ENCODE measurements at regions not wholly inside any gene's neighbourhood (a gene's known extent, or its start where the extent isn't known, plus 50 kb on each side); places are given as distances from the start of the nearest gene placed in this dataset.

DNA sequence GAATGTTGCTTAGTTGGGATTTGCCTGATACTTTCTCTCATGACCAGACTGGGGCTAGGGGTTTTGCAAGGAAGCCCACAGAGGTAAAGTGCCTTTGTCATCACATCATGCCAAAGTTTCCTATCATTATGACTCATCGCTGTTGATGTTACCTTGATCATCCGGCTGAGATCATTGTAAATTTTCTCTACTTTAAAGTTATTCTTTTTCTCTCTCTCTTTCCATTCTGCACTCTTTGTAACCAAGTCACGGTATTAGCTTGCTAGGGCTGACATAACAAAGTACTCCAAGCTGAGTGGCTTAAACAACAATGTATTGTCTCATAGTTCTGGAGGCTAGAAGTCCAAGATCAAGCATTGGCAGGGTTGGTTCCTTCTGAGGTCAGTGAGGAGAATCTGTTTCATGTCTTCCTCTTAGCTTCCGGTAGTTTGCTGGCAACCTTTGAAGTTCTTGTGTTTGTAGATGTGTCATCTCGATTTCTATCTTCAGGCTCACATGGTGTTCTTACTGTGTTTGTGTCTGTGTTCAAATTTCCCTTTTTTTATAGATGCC lies 113.0 kb downstream of the DTHD1 start:
- no peak for DNase-seq

- DNase-seq, result no peak
These were observed 118.4 kb downstream of the DTHD1 start for GRCh38 chr4:36399762-36400353.

GRCh38 chr4:36402008-36402758 lies 120.8 kb downstream of the DTHD1 start:
- DNase-seq, result no peak

- no peak for DNase-seq
These were observed 129.9 kb downstream of the DTHD1 start for GRCh38 chr4:36411338-36411737.

- DNase-seq, result peak; percentile 24
These were observed 132.8 kb downstream of the DTHD1 start for GRCh38 chr4:36414248-36414647.

DNA sequence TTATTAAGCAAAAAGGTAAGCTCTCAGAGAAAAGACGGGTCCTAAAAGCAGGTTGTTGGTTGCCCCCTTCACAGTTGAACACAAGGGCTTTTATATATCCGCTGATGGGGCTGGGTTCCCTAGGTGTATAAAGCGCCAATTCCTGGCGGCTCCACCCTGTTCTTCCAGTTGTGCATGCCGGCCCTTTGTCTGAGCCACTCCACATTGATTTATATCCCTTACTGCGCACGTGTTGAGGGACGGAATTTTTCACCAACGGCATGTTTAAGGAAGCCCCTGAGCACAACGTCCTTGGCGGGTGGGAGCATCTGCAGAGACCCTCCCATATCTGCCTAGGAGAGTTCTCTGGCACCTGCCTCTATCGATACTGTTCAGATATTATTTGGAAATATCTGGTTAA lies 135.7 kb downstream of the DTHD1 start:
- DNase-seq, result no peak

GRCh38 chr4:36420111-36420679 lies 138.8 kb downstream of the DTHD1 start:
- no peak for DNase-seq

- DNase-seq, result no peak
These were observed 141.2 kb downstream of the DTHD1 start for GRCh38 chr4:36422607-36423006.

GRCh38 chr4:36426741-36427140 lies 145.3 kb downstream of the DTHD1 start:
- DNase-seq, result no peak

- no peak for DNase-seq
These were observed 146.3 kb downstream of the DTHD1 start for GRCh38 chr4:36427696-36428095.

- no peak for DNase-seq
These were observed 151.2 kb downstream of the DTHD1 start for GRCh38 chr4:36432586-36432985.

DNA sequence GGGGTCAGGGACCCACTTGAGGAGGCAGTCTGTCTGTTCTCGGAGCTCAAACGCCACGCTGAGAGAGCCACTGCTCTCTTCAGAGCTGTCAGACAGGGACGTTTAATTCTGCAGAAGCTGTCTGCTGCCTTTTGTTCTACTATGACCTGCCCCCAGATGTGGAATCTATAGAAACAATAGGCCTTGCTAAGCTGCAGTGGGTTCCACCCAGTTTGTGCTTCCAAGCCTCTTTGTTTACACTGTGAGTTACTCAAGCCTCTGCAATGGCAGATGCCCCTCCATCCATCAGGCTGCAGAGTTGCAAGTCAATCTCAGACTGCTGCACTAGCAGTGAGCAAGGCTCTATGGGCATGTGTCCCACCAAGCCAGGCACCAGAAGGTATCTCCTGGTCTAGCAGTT lies 158.1 kb downstream of the DTHD1 start:
- DNase-seq, result no peak

DNA sequence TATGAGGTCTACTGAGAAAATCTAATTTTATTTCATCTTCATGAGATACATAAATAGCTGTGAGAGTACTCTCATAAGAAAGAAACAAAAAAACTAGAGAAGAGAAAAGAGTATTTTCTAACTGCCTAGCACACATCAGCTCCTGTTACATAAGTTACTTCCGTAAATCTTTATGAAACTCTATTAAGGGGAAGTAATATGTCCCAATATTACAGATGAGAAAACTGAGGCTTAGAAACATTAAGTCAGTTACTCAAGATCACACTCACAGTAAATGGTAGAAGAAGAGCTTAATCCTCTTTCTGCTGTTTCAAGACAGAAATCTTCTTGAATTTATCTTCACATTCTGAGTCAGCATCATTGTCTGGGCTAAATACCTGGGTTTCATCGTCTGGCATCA lies 164.1 kb downstream of the DTHD1 start:
- DNase-seq, result no peak

GRCh38 chr4:36446275-36446674 lies 164.9 kb downstream of the DTHD1 start:
- no peak for DNase-seq

DNA sequence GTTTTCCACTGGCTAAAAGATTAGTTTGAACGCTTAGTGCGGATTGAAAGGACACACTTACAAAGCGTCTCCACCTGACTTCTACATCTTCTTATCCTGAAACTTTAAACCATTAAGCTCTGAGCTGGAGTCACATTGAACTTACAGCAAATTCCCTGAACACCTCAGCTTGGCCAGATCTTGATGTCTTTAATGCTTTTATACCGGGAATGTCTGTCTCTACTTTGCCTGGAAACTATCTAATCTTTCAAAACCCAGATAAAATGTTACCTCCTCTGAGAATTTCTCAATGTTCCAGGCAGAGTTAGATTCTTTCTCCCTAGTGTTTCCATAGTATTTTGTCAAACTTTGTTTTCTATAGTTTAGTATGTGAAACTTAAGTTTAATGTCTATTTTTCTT lies 179.9 kb downstream of the DTHD1 start:
- DNase-seq, result no peak

DNA sequence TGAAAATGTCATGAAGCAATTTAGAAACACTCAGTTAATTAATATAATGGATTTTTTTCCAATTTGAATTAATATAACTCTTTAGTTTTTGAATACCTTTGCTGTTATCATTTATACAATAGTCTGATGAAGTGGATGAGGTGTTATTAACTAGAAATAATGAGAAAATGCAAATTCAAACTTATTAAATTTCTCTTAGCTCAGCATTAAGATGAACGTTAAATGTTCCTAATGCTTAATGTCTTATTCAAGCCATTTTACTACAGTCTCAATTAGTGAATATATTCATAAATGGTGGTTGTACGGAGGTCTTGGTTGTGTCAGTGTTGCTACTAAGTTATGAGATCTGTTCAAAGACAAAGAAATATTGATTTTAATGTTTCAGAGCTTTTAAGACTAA lies 186.3 kb downstream of the DTHD1 start:
- DNase-seq, result no peak

- DNase-seq, result no peak
These were observed 190.5 kb downstream of the DTHD1 start for GRCh38 chr4:36471903-36472302.

- no peak for DNase-seq
These were observed 194.7 kb downstream of the DTHD1 start for GRCh38 chr4:36476135-36476534.

- no peak for DNase-seq
These were observed 196.4 kb downstream of the DTHD1 start for GRCh38 chr4:36477861-36478260.

GRCh38 chr4:36485885-36486284 lies 204.5 kb downstream of the DTHD1 start:
- DNase-seq, result no peak

DNA sequence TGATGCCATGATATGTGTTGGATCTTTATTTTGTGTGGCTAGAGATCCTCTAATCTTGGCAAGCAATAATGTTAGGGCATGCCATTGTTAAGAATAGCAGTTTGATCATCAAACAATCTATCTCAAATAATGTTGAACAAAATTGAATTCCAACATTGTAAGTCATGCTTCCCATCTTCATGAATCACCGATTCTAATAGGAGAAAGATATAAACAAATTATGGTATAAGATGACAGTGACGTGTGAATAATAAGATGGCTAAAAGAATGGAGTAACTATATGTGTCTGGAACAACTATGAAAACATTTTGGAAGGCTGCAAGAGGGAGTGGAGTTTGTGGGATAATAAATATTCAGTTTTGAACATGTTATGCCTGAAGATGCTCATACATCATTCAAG lies 208.4 kb downstream of the DTHD1 start:
- DNase-seq, result no peak

- DNase-seq, result no peak
These were observed 210.6 kb downstream of the DTHD1 start for GRCh38 chr4:36492041-36492440.

- no peak for DNase-seq
These were observed 211.2 kb downstream of the DTHD1 start for GRCh38 chr4:36492590-36492989.

- no peak for DNase-seq
These were observed 211.8 kb downstream of the DTHD1 start for GRCh38 chr4:36493251-36493650.

All from NCI-H510A treated with DMSO at 0.1 percent for 48 hours (cell line).